GM06990 (cell line): ENCODE measurements at regions not wholly inside any gene's neighbourhood (a gene's known extent, or its start where the extent isn't known, plus 50 kb on each side); places are given as distances from the start of the nearest gene placed in this dataset.

ENCODE experiments used
- DNase-seq: peaks from one replicate; pipeline ENCODE4 v3.0.0-alpha.2; 2011; ENCODE audit not compliant: insufficient read length; ENCODE audit errors: extremely low read depth
- H3K27me3 ChIP-seq: replicated peaks from 2 replicates; pipeline ENCODE4 v1.6.0; 2011; ENCODE audit warnings: low read length; ENCODE audit not compliant: control insufficient read depth, insufficient read depth
- H3K36me3 ChIP-seq: 2 replicates; pipeline ENCODE4 v1.5.1; 2011; ENCODE audit warnings: low read length; ENCODE audit not compliant: control insufficient read depth, insufficient read depth
- H3K4me3 ChIP-seq: replicated peaks from 2 replicates; pipeline ENCODE4 v1.5.1; 2011; ENCODE audit warnings: low read depth, mild to moderate bottlenecking, control low read depth, low read length
- CTCF ChIP-seq: IDR thresholded peaks from 2 replicates; pipeline ENCODE4 v1.5.1; 2011; ENCODE audit warnings: low read length, control low read depth, mild to moderate bottlenecking, inconsistent platforms; ENCODE audit not compliant: insufficient read depth, poor library complexity, severe bottlenecking

GRCh38 chr18:46426021-46426678, 230.9 kb downstream of the LOXHD1 start:
- H3K36me3 ChIP-seq, result no peaks in the 10 kb centered on the region
- no peak for DNase-seq
- H3K4me3 ChIP-seq, result no peak overlapping the region
- no peak for TF ChIP-seq CTCF
- H3K27me3 ChIP-seq, result no peaks in the 10 kb centered on the region; the same call in none of the 2 replicates

GRCh38 chr18:46426679-46427047, 230.4 kb downstream of the LOXHD1 start:
- no peaks in the 10 kb centered on the region for H3K36me3 ChIP-seq
- H3K27me3 ChIP-seq, result no peaks in the 10 kb centered on the region; the same call in none of the 2 replicates
- no peak overlapping the region for H3K4me3 ChIP-seq
- no peak for TF ChIP-seq CTCF
- no peak for DNase-seq
